ENCODE measurements at regions not wholly inside any gene's neighbourhood (a gene's known extent, or its start where the extent isn't known, plus 50 kb on each side); places are given as distances from the start of the nearest gene placed in this dataset.

GRCh38 chr2:144801325-144801724 is 281.4 kb upstream of the ZEB2 start:
- ATAC-seq (no peak), DNase-seq (no peak)
- no peak for TF ChIP-seq CTCF (IDR thresholded peaks at IDR 0.05)
- no peaks in the 10 kb centered on the region for H3K36me3 ChIP-seq (ENCODE audit: low read depth)
- intact Hi-C loops (cut with DNase I, micrococcal nuclease): no loop called here
- no peaks in the 10 kb centered on the region for H3K9me3 ChIP-seq
- no peak overlapping the region for H3K4me3 ChIP-seq
- no peaks in the 10 kb centered on the region for H3K4me1 ChIP-seq (ENCODE audit: low read depth)

- intact Hi-C loops (cut with DNase I, micrococcal nuclease): no loop called here
- H3K36me3 ChIP-seq (ENCODE audit: low read depth): no peaks in the 10 kb centered on the region
- DNase-seq (no peak), ATAC-seq (no peak)
- H3K9me3 ChIP-seq: no peaks in the 10 kb centered on the region
- no peaks in the 10 kb centered on the region for H3K4me1 ChIP-seq (ENCODE audit: low read depth)
- TF ChIP-seq CTCF (IDR thresholded peaks at IDR 0.05): no peak
- H3K4me3 ChIP-seq: no peak overlapping the region
Observed at GRCh38 chr2:144798989-144799388, 279.1 kb upstream of the ZEB2 start.

- ATAC-seq: no peak
- intact Hi-C loops (cut with DNase I, micrococcal nuclease): no loop called here
- no peaks in the 10 kb centered on the region for H3K9me3 ChIP-seq
- no peaks in the 10 kb centered on the region for H3K4me1 ChIP-seq (ENCODE audit: low read depth)
- H3K4me3 ChIP-seq: no peak overlapping the region
- no peak for DNase-seq
- no peaks in the 10 kb centered on the region for H3K36me3 ChIP-seq (ENCODE audit: low read depth)
- TF ChIP-seq CTCF (IDR thresholded peaks at IDR 0.05): no peak
Observed at GRCh38 chr2:144798034-144798433, 278.1 kb upstream of the ZEB2 start.

- Histone ChIP-seq H3K36me3 (ENCODE audit: low read depth) (no peaks in the 10 kb centered on the region), H3K4me3 (no peak overlapping the region), H3K4me1 (ENCODE audit: low read depth) (no peaks in the 10 kb centered on the region), H3K9me3 (no peaks in the 10 kb centered on the region)
- intact Hi-C loops (cut with DNase I, micrococcal nuclease): no loop called here
- ATAC-seq: no peak
- DNase-seq: no peak
- TF ChIP-seq CTCF (IDR thresholded peaks at IDR 0.05): no peak
Observed at GRCh38 chr2:144796936-144797335, 277.0 kb upstream of the ZEB2 start.

- Histone ChIP-seq H3K36me3 (ENCODE audit: low read depth) (no peaks in the 10 kb centered on the region), H3K4me1 (ENCODE audit: low read depth) (no peaks in the 10 kb centered on the region), H3K4me3 (no peak overlapping the region), H3K9me3 (no peaks in the 10 kb centered on the region)
- TF ChIP-seq CTCF (IDR thresholded peaks at IDR 0.05): no peak
- intact Hi-C loops (cut with DNase I, micrococcal nuclease): no loop called here
- ATAC-seq (no peak), DNase-seq (no peak)
Observed at GRCh38 chr2:144796164-144796563, 276.2 kb upstream of the ZEB2 start.

- intact Hi-C loops (cut with DNase I, micrococcal nuclease): no loop called here
- no peak for TF ChIP-seq CTCF (IDR thresholded peaks at IDR 0.05)
- no peak for DNase-seq
- Histone ChIP-seq H3K36me3 (ENCODE audit: low read depth) (no peaks in the 10 kb centered on the region), H3K4me1 (ENCODE audit: low read depth) (no peaks in the 10 kb centered on the region), H3K4me3 (no peak overlapping the region), H3K9me3 (no peaks in the 10 kb centered on the region)
- ATAC-seq: no peak
Observed at GRCh38 chr2:144785253-144785652, 265.3 kb upstream of the ZEB2 start.

All from mucosa of descending colon (tissue), 3 donors.